ENCODE measurements at regions not wholly inside any gene's neighbourhood (a gene's known extent, or its start where the extent isn't known, plus 50 kb on each side); places are given as distances from the start of the nearest gene placed in this dataset.

DNA sequence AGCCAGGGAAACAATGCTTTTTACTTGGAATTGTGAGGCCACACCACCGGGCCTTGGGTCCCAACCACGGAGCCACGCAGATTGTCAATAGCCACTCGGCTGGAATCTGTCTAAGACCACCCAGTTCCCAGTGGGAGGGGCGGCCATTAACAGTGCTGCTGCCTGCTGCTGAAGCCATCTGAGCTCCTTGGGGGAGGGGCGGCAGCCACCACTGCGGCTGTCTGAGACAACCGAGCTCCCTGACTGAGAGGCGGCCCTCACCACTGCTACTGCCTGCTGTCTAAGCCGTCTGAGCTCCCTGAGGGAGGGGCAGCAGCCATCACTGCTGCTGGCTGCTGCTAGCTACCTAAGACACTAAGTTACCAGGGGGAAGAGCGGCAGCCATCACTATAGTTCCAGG is 64.3 kb downstream of the DMRTA2 start:
- DNase-seq: no peak

GRCh38 chr1:50357186-50357585 is 66.1 kb downstream of the DMRTA2 start:
- DNase-seq: no peak

DNA sequence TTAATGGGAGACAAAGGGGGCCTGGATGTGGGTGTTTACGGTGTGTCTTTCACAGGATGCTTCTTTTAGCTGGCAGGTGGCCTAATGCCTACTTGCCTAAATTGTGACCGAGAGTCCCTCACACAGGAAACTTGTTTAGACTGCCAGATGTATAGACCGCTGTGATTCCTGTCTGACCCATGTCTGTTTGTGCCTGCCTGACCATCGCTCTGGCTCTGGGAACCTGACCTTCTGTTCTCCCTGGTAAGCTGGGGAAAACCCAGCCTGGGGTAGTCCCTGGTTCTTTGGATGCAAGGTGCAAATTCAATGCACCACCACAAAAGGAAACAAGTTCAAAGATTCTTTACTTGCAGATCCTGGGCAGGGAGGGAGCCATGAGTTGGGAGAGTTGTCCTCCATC is 68.4 kb downstream of the DMRTA2 start:
- DNase-seq: no peak

- DNase-seq: no peak
Observed at GRCh38 chr1:50352428-50352827, 70.8 kb downstream of the DMRTA2 start.

GRCh38 chr1:50350868-50351267 is 72.4 kb downstream of the DMRTA2 start:
- DNase-seq: no peak

DNA sequence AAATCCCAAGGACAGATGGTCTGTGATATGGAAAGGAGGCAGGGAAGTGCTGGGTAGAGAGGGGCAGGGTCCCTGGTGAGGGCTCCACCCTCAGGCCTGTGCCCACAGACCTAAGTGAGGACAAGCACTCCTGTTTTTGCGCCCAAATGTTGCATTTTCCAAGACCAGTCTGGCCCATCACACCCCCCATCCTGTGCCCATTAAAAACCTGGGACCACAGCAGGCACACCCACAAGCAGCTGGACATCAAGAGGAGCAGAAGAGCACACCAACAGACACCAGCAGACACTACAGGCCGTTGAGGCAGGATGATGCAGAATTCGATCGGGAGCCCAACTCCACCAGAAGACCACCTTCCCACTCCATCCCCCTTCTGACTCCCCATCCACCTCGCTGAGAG is 72.8 kb downstream of the DMRTA2 start:
- no peak for DNase-seq

DNA sequence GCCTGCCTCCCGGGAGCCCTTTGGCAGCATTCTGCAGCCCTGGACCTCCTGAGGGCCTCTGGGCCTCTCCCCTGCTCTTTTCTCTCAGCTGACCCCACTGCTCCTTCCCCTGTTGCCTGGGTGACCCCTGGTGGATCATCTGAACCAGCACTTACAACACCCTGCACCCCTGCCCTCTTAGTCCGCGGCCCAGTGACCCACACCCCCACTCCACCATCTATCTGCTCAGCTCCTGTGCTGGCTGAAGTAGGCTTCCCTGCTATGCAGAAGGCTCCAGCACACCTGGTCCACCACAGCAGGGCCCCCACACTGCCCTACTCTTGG is 74.0 kb downstream of the DMRTA2 start:
- no peak for DNase-seq

DNA sequence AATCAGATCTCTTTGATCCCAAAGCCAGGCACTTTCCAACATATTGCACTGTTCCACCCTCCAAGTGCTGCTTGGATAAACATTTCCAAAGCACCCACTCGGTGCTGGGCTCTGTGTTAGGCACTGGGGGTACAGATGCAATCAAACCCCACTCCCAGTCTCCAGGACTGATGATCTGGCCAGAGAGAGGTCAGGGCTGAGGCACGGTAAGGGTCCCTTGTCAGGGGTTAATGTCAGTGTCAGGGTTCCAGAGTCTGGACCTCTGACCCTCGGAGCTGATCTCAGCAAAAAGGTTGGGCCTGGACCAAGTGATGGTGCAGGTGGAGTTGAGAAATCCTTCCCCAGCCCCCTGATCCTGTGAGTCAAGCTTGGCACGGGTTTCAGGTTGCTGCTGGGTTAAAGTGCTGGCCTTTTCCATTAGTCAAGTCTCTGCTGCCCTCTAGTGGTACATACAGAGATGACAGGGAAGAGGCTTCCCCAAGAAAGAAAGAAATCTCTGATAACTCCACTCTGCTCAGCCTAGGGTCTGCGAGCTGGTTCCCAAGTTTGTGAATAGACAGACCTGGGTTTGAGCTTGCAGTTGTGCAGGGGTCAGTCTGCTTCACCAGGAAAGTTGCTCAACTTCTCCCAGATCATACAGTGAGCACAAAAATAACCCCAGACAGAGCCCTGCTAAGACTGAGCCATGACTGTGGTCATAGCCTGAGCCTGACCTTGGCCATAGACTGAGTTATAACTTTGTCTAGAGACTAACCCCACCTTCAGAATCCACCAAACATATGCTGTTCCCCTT is 74.6 kb downstream of the DMRTA2 start:
- peak; percentile 73 for DNase-seq

GRCh38 chr1:50347933-50348332 is 75.3 kb downstream of the DMRTA2 start:
- no peak for DNase-seq

DNA sequence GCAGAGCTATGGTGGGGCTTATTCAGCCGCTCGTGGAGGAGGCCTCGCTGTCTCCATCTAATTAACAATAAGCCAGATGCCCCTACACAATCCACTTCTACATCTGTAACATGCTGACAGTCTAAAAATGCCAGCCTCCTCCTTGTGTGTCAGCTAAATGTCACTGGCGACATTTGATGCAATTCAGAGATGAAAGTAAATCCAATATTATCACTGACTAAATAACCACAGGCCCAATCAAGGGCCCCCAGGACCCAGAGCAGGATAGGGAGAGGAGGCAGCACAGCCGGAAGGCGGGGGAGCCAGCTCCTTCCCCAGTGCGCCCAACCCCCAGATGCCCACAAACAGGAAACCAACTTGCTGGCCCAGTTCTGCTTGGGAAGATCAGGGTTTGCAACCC is 76.6 kb downstream of the DMRTA2 start:
- no peak for DNase-seq

DNA sequence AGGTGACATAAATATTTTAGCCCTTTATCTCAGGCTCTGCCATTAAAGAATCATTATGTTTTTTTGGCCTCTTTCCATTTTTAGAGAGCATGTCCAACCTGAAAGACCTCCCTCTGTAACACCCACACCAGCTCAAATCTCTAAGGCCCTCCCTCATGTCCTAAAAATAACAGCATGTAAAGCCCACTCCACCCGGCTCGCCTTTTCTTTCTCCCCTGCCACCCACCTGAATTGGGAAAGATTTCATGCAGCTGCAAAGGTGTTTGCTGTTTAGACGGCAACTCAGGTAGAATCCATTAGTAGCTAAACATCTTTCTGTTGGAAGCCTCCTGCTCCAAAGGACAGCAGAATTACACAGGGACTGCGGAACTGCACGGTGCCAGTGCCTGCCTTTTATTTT is 79.9 kb downstream of the DMRTA2 start:
- DNase-seq: no peak

DNA sequence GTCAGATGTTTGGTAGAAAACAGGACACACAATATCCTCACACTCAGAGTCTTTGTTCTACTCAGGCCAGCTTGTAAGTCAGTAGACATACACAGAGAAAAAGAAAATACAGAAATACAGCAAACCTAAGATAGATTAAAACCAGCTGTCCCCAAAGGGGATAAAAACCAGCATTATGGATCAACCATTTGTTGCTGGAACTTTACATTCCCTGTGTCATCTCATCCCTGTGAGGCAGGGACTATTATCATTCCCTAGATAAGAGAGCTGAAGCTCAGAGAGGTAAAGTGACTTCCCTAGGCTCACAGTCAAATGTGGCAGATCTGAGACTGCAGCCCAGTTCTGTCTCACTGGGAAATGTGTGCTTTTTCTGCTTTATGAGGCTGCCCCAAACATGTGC is 80.7 kb downstream of the DMRTA2 start:
- no peak for DNase-seq

GRCh38 chr1:50335036-50335435 is 88.2 kb downstream of the DMRTA2 start:
- DNase-seq: no peak

GRCh38 chr1:50333595-50333974 is 89.7 kb downstream of the DMRTA2 start:
- DNase-seq: peak; percentile 48

DNA sequence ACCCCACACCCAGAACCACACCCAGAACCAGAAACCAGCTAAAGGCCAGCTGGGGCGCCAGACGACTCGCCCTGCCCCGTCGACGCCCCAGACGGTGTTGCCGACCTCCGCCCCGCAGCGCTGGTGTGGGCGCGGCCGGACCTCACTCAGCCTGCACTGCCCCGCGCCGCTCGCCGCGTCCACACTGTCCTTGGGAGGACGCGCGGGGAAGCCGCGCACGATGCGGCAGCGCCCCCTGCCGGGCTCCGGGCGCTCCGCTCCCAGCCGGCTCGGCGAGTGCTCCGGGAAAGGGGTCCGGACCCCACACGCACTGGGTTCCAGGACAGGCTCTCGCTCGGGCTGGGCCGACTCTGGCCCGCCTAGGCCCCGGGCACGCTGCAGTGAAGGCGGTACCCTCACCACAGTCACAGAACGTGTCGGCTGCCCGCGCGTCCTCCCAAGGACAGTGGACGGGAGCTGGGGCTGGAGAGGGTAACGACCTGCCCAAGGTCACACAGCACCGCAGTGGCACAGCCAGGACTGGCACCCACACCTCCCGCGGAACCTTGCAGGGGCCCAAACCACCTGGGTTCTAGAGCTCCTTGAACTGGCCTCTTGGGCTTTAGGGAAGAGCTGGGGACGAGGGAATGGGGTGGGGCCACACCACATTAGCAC is 90.2 kb downstream of the DMRTA2 start:
- DNase-seq: peak; percentile 58

DNA sequence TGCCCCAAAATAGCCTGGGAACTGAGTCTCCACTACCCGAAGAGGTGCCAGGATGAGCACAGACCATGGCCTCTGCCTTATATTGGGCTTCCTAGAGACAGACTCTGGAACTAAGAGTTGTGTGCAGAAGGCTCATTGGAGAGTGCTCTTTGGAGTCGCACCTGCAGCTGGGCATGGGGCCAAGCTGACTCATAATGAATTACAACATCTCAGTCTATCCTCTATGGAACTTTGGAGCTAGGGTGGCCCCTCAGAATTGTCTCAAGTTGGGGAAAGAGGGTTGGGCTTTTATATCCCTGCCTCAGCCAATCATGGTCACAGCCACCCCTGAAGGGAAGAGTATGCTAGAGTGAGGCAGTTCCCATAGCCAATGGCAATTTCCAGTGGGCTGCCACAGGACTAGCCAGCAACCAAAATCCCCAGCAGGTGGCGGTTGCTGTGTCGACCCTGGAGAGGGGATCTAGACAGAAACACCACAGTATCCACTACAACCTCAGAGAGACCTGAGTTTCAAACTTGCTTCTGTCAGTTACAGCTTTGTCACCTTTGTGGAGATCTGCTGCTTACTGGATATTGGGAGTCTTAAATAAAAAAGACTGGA is 93.8 kb downstream of the DMRTA2 start:
- DNase-seq: no peak

DNA sequence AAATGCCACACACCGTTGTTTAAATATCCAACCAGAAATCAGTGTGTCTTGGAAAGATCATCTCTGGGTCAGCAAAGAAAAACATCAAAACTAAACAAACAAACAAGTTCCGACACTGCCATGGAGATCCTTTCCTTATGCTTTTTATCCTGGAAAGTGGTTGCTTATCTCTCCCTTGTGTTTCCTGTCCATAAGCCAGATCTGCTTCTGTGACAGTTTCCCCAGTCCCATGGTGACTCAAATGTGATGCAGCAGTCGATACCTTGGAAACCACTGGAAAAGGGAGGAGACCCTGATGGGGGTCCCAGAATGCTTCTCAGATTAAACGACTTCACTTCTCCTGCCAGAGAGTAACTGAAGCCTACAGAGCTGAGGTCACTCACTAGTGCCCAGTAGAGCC is 94.7 kb downstream of the DMRTA2 start:
- no peak for DNase-seq

GRCh38 chr1:50326026-50326425 is 97.2 kb downstream of the DMRTA2 start:
- DNase-seq: no peak

- no peak for DNase-seq
Observed at GRCh38 chr1:50322579-50322978, 100.7 kb downstream of the DMRTA2 start.

DNA sequence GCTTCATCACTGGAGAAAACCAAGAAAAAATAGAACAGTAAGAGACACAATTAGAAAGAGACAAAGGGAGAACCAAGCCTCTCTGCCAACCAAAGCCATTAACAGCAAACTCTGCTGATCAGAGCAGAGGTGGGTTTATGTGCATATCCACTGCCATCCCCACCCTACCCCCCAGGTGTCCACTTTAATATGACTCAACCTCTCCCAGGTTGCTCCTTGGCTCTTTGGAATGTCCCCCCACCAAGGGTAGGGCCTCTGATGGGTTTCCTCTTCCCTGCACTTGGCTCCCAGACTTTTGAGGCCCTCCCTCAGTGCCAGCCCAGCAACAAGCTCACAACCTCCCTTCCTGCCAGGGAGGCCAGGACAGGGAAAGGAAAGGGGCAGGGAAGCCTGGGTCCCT is 104.8 kb downstream of the DMRTA2 start:
- no peak for DNase-seq

DNA sequence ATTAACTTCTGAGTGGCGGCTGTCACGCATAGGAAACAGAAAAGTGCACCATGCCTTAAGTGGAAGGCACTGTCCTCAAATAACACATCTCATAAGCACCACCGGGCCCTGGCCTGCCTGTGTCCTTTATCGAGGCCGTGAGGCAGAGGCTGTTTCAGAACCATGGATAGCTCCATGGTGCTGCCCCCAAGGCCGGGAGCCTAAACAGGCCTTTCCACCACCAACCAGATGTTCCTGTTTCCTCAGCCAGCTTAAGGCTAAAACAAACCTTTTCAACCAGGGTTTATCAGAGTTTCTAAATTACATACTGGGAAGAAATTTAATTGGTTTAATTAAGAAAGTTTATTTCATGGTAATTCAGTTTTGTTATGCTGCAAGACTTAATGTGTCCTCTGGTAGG is 114.4 kb downstream of the DMRTA2 start:
- peak; percentile 56 for DNase-seq

DNA sequence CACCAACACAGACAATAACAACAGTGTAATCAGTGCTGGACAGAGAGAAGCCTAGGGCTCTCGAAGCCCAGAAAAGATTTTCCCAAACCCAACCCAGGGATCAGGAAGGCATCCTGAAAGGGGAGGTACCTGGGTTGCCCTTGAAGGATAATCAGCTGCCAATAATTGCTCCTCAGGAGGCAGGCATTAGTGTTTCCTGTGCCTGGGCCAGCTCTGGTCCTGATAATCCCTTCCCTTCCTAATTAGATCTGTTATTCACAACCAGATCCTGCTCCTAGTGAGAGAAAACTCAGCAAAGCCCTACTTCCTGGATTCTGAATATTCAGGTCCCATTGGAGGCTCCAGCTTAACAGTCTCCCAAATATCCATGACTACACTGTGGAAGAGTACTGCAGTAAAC is 117.4 kb downstream of the DMRTA2 start:
- DNase-seq: no peak

DNA sequence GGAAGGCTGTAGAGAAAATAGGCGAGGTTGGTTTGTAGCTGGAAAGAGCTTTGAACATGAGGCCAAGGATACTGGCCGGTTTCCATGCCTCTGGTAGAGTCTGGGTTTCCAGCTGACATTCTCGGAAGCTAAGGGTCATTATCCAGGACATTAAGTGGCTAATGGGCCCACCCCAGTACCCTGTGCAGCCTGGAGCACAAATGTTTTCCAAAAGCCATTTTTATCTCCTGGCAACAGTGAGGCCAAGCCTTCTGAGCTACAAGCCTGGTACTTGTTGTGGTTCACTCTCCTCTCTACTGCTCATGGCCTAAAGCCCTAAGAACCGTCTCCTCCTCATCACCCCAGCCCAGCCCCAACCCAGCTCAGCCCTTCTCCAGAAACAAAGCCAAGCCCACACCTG is 122.9 kb downstream of the DMRTA2 start:
- DNase-seq: no peak

DNA sequence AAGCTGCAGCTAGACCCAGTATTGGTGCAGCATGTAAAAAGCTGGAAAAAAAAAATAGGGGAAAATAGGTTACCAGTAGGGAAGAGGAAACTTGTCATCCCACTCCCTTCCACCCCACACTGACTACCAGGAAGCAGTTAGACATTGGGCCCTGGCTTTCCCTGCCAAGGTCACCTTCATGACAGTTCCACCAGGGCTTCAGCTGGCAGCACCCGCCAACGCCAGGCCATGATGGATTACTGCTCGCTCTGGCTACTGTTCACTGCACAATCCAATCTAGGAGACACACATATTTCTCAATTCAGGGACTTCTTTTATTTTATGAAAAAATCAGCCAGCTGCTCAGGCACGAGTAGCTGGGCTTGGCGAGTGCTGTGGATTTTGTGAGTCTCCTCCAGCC is 127.7 kb downstream of the DMRTA2 start:
- no peak for DNase-seq

Data from fibroblast of skin of scalp (primary cell).